ENCODE measurements at regions not wholly inside any gene's neighbourhood (a gene's known extent, or its start where the extent isn't known, plus 50 kb on each side); places are given as distances from the start of the nearest gene placed in this dataset.

DNA sequence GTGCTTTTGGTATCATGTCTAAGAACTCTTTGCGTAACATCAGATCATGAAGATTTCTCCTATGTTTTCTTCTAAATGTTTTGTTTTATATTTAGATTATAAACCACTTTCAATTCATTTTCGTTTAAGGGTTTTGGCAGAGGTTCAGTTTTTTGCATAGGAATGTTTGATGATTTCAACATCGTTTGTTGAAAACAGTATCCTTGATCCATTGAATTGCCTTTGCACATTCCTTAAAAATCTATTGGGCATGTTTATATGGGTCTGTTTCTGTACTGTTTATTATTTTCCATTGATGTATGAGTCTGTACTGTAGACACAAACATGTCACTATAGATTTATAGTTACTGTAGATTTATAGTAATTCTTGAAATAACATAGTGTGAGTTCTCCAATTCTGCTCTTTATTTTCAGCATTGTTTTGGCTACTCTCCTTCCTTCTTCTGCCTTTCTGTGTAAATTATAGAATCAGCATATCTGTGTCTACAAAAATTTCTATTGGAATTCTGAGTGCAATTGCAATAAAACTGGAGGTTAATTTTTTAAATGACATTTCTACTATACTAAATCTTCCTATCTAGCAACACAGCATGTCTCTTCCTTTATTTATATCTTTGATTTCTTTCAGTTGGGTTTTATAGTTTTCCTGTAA lies 374.0 kb downstream of the SV2B start:
- no peak for ATAC-seq (ENCODE audit: poor library complexity)
- Mint-ChIP-seq H3K36me3 (ENCODE audit: low read depth) (no peaks in the 10 kb centered on the region), H3K4me1 (ENCODE audit: low read depth) (peaks cover 53% of the 10 kb centered on the region), H3K27ac (no peak overlapping the region), H3K4me3 (no peak overlapping the region), H3K9me3 (peaks cover 3% of the 10 kb centered on the region), H3K27me3 (no peaks in the 10 kb centered on the region)
- no peak for DNase-seq
- Histone ChIP-seq H3K4me1 (ENCODE audit: insufficient read depth, low read length) (peaks cover 28% of the 10 kb centered on the region), H3K36me3 (ENCODE audit: insufficient read depth, low read length) (no peaks in the 10 kb centered on the region), H3K27me3 (ENCODE audit: control insufficient read depth in 1 of 2, insufficient read depth in 2 of 2, low read length in 2 of 2) (no peaks in the 10 kb centered on the region), H3K9me3 (ENCODE audit: control insufficient read depth in 1 of 2, insufficient read depth in 1 of 2, low read length in 2 of 2) (no peaks in the 10 kb centered on the region), H3K27ac (ENCODE audit: low read depth in 1 of 2, low read length in 2 of 2) (no peak overlapping the region), H3K4me3 (ENCODE audit: low read length) (no peak overlapping the region)
- POLR2A ChIA-PET, result no interaction called here
- intact Hi-C loops (cut with DNase I, micrococcal nuclease), result no loop called here
- CTCF ChIA-PET, result interaction anchor here (1.2 kb wide), 1 partner anchor 232 kb away, joined by 3 read pairs; no protein-coding TSS in a partner anchor
- TF ChIP-seq, protein P1, sequence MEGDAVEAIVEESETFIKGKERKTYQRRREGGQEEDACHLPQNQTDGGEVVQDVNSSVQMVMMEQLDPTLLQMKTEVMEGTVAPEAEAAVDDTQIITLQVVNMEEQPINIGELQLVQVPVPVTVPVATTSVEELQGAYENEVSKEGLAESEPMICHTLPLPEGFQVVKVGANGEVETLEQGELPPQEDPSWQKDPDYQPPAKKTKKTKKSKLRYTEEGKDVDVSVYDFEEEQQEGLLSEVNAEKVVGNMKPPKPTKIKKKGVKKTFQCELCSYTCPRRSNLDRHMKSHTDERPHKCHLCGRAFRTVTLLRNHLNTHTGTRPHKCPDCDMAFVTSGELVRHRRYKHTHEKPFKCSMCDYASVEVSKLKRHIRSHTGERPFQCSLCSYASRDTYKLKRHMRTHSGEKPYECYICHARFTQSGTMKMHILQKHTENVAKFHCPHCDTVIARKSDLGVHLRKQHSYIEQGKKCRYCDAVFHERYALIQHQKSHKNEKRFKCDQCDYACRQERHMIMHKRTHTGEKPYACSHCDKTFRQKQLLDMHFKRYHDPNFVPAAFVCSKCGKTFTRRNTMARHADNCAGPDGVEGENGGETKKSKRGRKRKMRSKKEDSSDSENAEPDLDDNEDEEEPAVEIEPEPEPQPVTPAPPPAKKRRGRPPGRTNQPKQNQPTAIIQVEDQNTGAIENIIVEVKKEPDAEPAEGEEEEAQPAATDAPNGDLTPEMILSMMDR (IDR thresholded peaks at IDR 0.05), result no peak

DNA sequence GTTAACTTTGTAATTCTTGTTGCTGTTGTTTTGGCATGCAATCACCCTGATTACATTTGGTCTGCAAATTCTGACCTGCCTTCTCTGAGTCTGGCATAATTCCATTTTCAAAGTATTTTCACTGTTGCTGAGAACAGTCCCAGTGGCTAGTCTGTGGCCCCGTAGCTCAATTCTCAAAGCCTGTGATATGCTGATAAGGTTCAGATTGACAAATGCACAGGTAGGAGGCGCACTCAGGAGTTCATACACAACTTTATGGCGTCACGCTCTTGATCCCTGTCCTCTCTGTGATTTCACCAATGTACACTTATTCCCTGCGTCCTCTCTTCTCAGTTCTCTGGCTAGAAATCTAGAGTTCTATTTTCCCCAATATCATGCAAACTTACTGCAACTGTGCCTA lies 376.6 kb upstream of the SLCO3A1 start:
- Histone ChIP-seq H3K4me3 (ENCODE audit: low read length) (no peak overlapping the region), H3K27me3 (ENCODE audit: control insufficient read depth in 1 of 2, insufficient read depth in 2 of 2, low read length in 2 of 2) (no peaks in the 10 kb centered on the region), H3K9me3 (ENCODE audit: control insufficient read depth in 1 of 2, insufficient read depth in 1 of 2, low read length in 2 of 2) (no peaks in the 10 kb centered on the region), H3K27ac (ENCODE audit: low read depth in 1 of 2, low read length in 2 of 2) (no peak overlapping the region), H3K4me1 (ENCODE audit: insufficient read depth, low read length) (peaks cover 12% of the 10 kb centered on the region), H3K36me3 (ENCODE audit: insufficient read depth, low read length) (no peaks in the 10 kb centered on the region)
- no peaks in the 10 kb centered on the region for H3K27me3 Mint-ChIP-seq
- H3K4me3 Mint-ChIP-seq, result no peak overlapping the region
- ATAC-seq (ENCODE audit: poor library complexity) (no peak), DNase-seq (no peak)
- TF ChIP-seq, protein P1 (IDR thresholded peaks at IDR 0.05), result no peak
- intact Hi-C loops (cut with DNase I, micrococcal nuclease), result loop anchor here in 1 of 2 experiments (5.0 kb wide), 1 partner anchor 35 kb away; no protein-coding TSS in a partner anchor
- H3K4me1 Mint-ChIP-seq (ENCODE audit: low read depth), result peaks cover 32% of the 10 kb centered on the region
- no peaks in the 10 kb centered on the region for H3K9me3 Mint-ChIP-seq
- no peak overlapping the region for H3K27ac Mint-ChIP-seq
- H3K36me3 Mint-ChIP-seq (ENCODE audit: low read depth), result no peaks in the 10 kb centered on the region
- POLR2A ChIA-PET, result no interaction called here
- CTCF ChIA-PET, result no interaction called here

DNA sequence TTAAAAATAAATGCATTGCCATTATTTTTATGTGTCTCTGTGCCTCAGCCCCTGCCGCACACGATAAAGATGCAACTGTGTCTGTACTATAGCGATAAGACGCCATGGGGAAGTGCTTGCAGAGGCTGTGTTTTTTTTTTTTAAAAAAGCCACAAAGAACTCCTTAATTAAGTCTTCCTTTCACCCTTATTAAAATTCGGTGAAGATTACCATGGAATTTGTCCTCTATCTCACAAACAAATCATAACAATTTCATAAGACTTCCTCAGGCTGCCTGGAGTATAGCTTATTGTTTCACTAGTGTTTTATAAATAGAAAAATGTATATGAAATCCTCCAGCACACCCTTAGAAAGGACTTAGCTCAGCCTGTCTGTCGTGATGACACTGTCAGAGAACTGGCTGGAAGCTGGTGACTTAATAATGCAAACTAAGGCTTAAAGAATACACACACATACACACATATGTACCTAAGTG lies 374.8 kb upstream of the SLCO3A1 start:
- DNase-seq, result no peak
- CTCF ChIA-PET, result interaction anchor here (0.9 kb wide), 1 partner anchor 18 kb away, joined by 4 read pairs; no protein-coding TSS in a partner anchor
- Histone ChIP-seq H3K4me3 (ENCODE audit: low read length) (no peak overlapping the region), H3K27me3 (ENCODE audit: control insufficient read depth in 1 of 2, insufficient read depth in 2 of 2, low read length in 2 of 2) (no peaks in the 10 kb centered on the region), H3K4me1 (ENCODE audit: insufficient read depth, low read length) (peaks cover 9% of the 10 kb centered on the region), H3K9me3 (ENCODE audit: control insufficient read depth in 1 of 2, insufficient read depth in 1 of 2, low read length in 2 of 2) (no peaks in the 10 kb centered on the region), H3K36me3 (ENCODE audit: insufficient read depth, low read length) (no peaks in the 10 kb centered on the region), H3K27ac (ENCODE audit: low read depth in 1 of 2, low read length in 2 of 2) (no peak overlapping the region)
- intact Hi-C loops (cut with DNase I, micrococcal nuclease), result loop anchor here in 1 of 2 experiments (5.0 kb wide), 1 partner anchor 36 kb away; no protein-coding TSS in a partner anchor
- Mint-ChIP-seq H3K4me3 (no peak overlapping the region), H3K4me1 (ENCODE audit: low read depth) (peaks cover 37% of the 10 kb centered on the region), H3K9me3 (peaks cover 3% of the 10 kb centered on the region), H3K36me3 (ENCODE audit: low read depth) (no peaks in the 10 kb centered on the region), H3K27ac (no peak overlapping the region), H3K27me3 (no peaks in the 10 kb centered on the region)
- TF ChIP-seq, protein P1 (IDR thresholded peaks at IDR 0.05), result no peak
- ATAC-seq (ENCODE audit: poor library complexity), result no peak
- POLR2A ChIA-PET, result no interaction called here

Data from CD4-positive, alpha-beta T cell (primary cell).